ENCODE measurements at regions not wholly inside any gene's neighbourhood (a gene's known extent, or its start where the extent isn't known, plus 50 kb on each side); places are given as distances from the start of the nearest gene placed in this dataset.

- peak; percentile 88 for DNase-seq
Observed at GRCh38 chr2:121088251-121089165, 196.5 kb downstream of the TFCP2L1 start.

DNA sequence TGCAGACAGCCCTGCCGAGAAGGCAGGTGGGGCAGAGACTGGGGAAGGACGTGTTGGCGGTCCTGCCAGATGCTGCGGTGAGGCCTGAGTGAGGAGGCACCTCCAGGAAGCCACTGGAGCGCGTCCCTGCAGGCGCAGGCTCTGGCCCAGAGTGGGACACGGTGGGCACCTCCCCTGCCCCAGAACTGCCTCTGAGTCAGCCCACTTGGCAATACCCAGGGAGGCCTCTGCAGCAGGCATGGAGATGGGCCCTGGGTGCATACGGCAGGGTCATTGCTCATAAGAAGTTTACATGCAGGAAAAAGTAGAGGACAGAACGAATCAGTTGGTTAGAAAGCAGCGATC lies 195.9 kb downstream of the TFCP2L1 start:
- DNase-seq: peak; percentile 88

GRCh38 chr2:121090088-121090715 lies 194.8 kb downstream of the TFCP2L1 start:
- no peak for DNase-seq

DNA sequence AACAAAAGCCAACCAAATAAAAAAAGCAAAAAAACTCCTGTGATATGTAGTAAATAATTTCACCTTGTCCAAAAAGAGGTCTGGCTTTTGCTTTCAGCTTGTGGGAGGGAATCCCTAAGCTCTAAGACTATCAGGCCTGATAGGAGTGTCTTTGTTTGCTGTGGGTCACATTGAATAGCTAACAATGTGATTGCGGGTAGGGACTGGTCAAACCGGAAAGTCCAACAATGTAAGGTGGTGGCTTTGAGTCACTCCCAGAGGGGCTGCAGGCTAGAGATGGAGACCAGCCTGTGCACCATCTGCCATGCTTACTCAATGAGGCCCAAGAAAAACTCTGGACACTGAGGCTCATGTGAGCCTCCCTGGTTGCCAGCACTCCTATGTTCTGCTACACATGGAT lies 192.9 kb downstream of the TFCP2L1 start:
- DNase-seq: no peak

GRCh38 chr2:121093692-121094091 lies 191.3 kb downstream of the TFCP2L1 start:
- DNase-seq: peak; percentile 56

- DNase-seq: no peak
Observed at GRCh38 chr2:121094101-121094500, 190.9 kb downstream of the TFCP2L1 start.

DNA sequence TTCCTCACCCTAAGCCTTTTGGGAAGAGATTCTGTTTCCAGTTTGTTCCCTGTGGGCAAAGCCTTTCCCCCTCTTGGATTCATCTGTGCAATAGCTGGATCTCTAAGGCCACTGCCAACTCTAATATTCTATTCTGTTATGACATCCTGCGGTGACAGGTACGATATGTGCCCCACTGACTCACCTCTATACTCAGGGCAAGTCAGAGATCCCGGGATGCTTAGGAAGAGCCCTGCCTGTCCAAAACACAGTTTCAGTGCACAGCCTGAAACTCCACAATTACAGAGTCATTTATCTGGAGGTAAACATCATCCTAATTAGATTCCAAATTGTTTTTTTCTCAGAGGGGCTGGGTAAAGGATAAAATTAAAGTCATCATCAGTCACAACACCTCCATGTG lies 190.2 kb downstream of the TFCP2L1 start:
- no peak for DNase-seq

GRCh38 chr2:121095257-121096080 lies 189.5 kb downstream of the TFCP2L1 start:
- peak; percentile 25 for DNase-seq

GRCh38 chr2:121096611-121097010 lies 188.4 kb downstream of the TFCP2L1 start:
- DNase-seq: no peak

- no peak for DNase-seq
Observed at GRCh38 chr2:121098556-121098955, 186.4 kb downstream of the TFCP2L1 start.

DNA sequence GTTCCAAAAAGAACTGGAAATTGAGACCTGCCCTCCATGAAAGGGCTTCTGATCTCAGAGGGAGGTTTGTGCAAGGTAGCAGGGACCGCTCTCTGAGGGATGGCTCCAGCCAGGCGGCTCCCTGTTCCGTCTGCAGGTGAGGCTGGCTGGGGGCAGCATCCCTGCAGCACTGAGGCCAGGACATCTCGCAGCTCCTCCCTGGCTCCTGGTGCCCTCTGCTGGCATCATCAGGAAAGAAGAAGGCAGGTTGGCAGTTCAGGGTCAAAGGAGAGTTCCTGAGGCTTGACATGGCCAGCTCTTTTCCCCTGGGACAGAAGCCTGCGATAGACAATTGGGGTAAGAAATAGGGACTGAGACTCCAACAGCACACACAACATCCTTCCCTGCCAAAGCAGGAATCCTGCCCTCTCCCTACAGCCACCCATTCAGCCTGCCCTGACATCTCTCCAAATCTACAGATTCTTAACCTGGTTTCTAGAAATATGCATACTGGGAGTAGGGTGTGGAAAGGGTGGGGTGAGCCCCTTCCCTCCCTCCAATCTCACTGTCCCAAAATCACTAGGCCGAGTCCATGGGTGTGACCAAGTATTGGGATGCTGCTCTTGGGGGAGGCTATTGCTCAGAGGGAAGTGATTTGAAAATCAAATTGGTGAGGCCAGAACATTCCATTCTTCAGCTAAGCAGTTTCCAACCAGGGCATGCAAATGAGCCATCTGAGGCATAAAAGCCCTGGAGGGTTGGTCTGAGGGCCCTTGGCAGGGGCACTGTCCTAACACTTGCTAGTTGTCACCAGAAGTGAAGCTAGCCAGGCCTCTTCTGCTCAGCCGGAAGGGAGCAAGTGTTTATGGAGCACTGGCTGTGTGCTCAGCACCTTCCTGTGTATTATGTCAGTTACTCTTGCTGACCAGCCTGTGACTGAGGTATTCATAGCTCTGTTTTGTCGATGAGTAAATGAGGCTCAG lies 185.4 kb downstream of the TFCP2L1 start:
- DNase-seq: peak; percentile 14

DNA sequence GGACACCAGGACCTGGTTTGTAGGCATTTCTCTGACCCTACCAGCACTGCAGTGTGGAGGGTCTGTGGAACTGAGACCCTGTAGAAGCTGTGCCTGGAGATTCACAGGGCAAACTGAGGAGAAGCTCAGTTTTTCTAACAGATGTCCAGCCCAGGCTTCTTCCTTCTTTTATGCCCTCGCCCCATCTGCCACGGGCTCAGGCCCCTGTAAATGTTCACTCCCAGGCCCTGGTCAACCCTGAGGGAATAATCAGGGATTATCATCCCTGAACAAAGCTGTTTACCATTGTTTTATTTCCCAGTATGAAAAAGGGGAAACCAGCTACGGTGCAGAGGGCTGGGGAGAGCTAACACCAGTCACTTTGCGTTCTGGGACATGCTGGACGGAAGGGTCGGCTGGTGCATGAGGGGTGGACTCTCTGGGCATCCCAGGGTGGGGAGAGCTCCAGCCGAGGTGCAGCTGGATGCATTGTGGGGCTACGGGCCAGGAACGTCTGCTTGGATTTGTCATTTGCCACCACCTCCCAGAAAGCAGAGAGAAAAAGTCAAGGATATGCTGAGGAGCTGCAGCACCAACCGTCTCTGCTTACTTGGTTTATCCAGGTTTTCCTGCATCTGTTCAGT lies 183.8 kb downstream of the TFCP2L1 start:
- DNase-seq: no peak

DNA sequence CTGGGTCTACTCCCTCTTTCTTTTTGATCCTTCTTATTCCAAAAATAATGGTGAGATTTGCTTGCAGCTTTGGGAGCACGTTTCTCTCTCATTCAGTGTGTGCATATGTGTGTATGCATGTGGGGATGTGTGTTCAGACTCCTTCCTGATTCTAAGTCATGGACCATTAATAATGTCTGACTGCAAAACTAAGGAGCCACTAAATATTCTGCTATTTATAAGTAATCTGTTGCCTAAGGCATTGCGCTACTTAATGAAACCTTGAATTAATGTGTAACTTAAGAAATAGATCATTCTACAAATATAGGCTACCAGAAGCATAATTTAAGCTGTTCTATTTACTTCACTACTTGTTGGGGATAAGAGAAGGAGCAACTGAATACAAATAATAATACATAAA lies 182.1 kb downstream of the TFCP2L1 start:
- no peak for DNase-seq

GRCh38 chr2:121103960-121104359 lies 181.0 kb downstream of the TFCP2L1 start:
- DNase-seq: no peak

- no peak for DNase-seq
Observed at GRCh38 chr2:121104721-121105141, 180.3 kb downstream of the TFCP2L1 start.

- DNase-seq: no peak
Observed at GRCh38 chr2:121110924-121111323, 174.1 kb downstream of the TFCP2L1 start.

DNA sequence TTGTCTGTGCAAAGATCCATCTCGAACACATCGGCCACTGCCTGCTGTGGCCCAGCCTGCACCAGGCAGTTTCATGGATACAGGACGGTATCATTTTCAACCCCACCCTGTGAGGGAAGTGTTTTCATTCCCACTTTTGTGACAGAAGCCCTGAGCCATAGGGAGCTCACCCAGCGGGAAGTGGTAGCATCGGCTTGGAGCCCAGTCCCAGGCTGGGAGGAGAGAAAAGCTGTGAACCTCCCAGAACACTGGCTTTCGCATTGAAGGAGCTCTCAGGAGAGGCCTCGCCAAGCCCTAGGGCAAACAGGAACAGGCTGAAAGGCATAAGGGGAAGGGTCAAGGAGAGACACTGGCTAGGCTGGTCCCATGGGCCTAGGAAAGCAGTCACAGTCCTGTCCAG lies 166.1 kb downstream of the TFCP2L1 start:
- DNase-seq: no peak

DNA sequence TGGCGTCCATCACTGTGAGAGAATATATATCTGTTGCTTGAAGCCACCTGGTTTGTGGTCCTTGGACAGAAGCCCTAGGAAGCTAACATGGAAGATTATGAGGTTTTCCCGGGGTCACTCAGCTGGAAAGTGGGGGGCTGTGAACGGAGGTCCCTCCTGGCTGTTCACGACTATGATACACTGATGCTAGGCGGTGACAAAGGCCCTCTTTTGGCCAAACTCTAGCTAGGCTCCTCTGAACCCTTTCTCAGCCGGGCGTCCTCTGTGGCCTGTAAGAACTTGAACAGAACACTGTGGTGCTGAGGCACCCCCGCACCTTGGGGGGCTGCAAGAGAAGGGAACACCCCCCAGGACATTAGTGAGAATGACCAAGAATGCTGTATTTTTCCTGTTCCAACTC lies 164.6 kb downstream of the TFCP2L1 start:
- DNase-seq: no peak

DNA sequence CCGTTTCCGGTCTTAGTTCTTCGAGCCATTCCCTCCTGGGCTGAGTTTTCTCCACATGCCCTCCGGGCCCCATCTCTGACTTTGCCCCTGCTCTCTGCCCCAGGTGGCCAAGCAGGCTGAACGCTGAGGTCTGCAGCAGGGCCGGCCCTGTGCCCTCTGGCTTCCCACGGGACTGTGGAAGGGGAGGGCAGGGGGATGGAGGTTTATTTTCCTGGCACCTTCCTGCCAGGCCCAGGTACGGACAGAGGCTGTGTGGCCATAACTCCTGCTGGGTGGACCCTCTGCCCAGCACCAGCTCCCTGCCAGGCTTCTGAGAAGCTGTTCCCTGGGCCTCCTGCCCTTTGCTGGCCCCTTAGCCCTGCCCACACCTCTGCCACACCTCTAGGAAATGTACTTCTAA lies 164.0 kb downstream of the TFCP2L1 start:
- DNase-seq: no peak

GRCh38 chr2:121121661-121122060 lies 163.3 kb downstream of the TFCP2L1 start:
- no peak for DNase-seq

DNA sequence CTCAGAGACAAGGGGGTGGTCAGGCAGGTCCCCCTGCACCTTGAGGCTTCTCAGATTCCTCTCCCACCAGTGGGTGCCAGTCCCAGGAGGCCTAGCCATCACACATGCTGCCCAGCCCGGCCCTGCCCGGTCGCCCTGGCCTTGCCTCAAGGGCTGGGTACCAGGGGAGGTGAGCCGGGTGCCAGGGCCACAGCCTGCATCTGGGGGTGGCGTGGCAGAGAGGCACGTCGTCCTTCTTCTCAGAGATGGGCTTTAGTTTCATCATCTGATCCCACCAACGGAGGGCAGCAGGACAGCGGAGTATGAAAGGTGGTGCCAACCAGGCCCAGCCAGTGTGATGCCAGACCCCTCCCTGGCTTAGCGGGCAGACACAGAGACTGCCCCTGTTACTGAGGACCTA lies 161.7 kb downstream of the TFCP2L1 start:
- no peak for DNase-seq

- no peak for DNase-seq
Observed at GRCh38 chr2:121124330-121124729, 160.7 kb downstream of the TFCP2L1 start.
